ENCODE measurements at regions not wholly inside any gene's neighbourhood (a gene's known extent, or its start where the extent isn't known, plus 50 kb on each side); places are given as distances from the start of the nearest gene placed in this dataset.

DNA sequence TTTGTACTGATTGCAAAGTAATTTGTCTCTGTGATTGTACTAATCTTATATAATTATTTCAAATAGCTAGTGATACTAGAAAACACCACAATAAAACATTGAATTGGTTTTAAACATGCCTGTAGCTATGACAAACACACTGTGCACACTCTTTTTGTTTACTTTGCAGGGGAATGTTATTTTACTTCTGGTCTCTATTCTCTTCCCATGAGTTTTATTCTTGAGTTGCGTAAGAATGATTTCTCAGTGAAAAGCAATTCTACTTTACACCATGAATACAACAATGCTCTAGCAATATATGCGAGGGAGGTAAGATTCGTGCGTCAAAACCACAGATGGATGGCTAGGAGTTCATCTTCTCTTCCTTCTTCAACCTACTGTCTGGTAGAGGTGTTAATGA, 68.4 kb upstream of the PHACTR1 start:
- TF ChIP-seq, protein P1, sequence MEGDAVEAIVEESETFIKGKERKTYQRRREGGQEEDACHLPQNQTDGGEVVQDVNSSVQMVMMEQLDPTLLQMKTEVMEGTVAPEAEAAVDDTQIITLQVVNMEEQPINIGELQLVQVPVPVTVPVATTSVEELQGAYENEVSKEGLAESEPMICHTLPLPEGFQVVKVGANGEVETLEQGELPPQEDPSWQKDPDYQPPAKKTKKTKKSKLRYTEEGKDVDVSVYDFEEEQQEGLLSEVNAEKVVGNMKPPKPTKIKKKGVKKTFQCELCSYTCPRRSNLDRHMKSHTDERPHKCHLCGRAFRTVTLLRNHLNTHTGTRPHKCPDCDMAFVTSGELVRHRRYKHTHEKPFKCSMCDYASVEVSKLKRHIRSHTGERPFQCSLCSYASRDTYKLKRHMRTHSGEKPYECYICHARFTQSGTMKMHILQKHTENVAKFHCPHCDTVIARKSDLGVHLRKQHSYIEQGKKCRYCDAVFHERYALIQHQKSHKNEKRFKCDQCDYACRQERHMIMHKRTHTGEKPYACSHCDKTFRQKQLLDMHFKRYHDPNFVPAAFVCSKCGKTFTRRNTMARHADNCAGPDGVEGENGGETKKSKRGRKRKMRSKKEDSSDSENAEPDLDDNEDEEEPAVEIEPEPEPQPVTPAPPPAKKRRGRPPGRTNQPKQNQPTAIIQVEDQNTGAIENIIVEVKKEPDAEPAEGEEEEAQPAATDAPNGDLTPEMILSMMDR (IDR thresholded peaks at IDR 0.05; ENCODE audit: low read length), result no peak
- no peak for TF ChIP-seq EZH2 (IDR thresholded peaks at IDR 0.05; ENCODE audit: borderline replicate concordance, low read length)
